ENCODE measurements at regions not wholly inside any gene's neighbourhood (a gene's known extent, or its start where the extent isn't known, plus 50 kb on each side); places are given as distances from the start of the nearest gene placed in this dataset.
"Not testable (repeated sequence)": the region's sequence is repeated elsewhere in the genome, so short reads cannot be mapped to it uniquely, and the experiment has no call there.

- TF ChIP-seq, protein P1, sequence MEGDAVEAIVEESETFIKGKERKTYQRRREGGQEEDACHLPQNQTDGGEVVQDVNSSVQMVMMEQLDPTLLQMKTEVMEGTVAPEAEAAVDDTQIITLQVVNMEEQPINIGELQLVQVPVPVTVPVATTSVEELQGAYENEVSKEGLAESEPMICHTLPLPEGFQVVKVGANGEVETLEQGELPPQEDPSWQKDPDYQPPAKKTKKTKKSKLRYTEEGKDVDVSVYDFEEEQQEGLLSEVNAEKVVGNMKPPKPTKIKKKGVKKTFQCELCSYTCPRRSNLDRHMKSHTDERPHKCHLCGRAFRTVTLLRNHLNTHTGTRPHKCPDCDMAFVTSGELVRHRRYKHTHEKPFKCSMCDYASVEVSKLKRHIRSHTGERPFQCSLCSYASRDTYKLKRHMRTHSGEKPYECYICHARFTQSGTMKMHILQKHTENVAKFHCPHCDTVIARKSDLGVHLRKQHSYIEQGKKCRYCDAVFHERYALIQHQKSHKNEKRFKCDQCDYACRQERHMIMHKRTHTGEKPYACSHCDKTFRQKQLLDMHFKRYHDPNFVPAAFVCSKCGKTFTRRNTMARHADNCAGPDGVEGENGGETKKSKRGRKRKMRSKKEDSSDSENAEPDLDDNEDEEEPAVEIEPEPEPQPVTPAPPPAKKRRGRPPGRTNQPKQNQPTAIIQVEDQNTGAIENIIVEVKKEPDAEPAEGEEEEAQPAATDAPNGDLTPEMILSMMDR (IDR thresholded peaks at IDR 0.05), result no peak
- intact Hi-C loops (cut with DNase I), result no loop called here
- Histone ChIP-seq H3K4me3 (no peak overlapping the region), H3K27ac (no peak overlapping the region), H3K27me3 (no peaks in the 10 kb centered on the region), H3K9me3 (no peaks in the 10 kb centered on the region), H3K4me1 (no peaks in the 10 kb centered on the region), H3K36me3 (no peaks in the 10 kb centered on the region)
- DNase-seq (no peak), ATAC-seq (no peak)
Observed at GRCh38 chr17:52986056-52986662, 827.6 kb upstream of the CA10 start.

DNA sequence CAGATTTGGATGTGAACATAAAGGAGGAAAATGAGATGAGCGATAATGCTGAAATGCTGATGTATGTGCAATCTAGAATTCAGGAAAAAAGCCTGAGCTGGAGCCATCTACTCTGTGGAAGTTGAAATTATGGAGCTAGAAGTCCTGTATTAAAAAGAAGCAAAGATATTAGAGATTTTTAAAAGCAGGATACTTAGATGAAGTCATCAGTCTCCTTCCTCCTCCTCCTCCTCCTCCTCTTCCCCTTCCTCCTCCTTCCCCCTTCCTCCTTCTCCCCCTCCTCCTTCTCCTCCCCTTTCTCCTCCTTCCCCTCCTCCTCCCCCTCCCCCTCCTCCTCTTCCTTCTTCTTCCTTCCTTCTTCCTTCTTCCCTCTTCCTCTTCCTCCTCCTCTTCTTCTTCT is 823.8 kb upstream of the CA10 start:
- no peak overlapping the region for H3K4me3 ChIP-seq
- TF ChIP-seq, protein P1 (IDR thresholded peaks at IDR 0.05), result no peak
- no peaks in the 10 kb centered on the region for H3K36me3 ChIP-seq
- no peak for ATAC-seq
- H3K27ac ChIP-seq, result no peak overlapping the region
- no peaks in the 10 kb centered on the region for H3K9me3 ChIP-seq
- DNase-seq, result no peak
- no peaks in the 10 kb centered on the region for H3K27me3 ChIP-seq
- intact Hi-C loops (cut with DNase I), result no loop called here
- H3K4me1 ChIP-seq, result no peaks in the 10 kb centered on the region

- intact Hi-C loops (cut with DNase I), result no loop called here
Observed at GRCh38 chr17:52979921-52980320, 821.4 kb upstream of the CA10 start.

DNA sequence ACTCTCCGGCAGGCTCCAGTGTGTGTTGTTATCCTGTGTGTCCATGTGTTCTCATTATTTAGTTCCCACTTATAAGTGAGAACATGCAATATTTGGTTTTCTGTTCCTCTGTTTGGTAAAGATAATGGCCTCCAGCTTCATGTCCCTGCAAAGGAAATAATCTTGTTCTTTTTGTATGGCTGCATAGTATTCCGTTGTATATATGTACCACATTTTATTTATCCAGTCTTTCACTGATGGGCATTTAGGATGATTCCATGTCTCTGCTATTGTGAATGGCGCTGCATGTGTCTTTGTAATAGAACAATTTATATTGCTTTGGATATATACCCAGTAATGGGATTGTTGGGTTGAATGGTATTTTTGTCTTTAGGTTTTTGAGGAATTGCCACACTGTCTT is 807.3 kb upstream of the CA10 start:
- intact Hi-C loops (cut with DNase I), result no loop called here
- no peak overlapping the region for H3K27ac ChIP-seq
- TF ChIP-seq, protein P1 (IDR thresholded peaks at IDR 0.05), result no peak
- H3K4me1 ChIP-seq, result no peaks in the 10 kb centered on the region
- H3K27me3 ChIP-seq, result no peaks in the 10 kb centered on the region
- DNase-seq, result no peak
- no peak overlapping the region for H3K4me3 ChIP-seq
- peaks cover 0 to 2% of the 10 kb centered on the region in 2 donors for H3K9me3 ChIP-seq
- no peaks in the 10 kb centered on the region for H3K36me3 ChIP-seq
- no peak for ATAC-seq

More at GRCh38 chr17:52979921-52980320, 821.4 kb upstream of the CA10 start:
- TF ChIP-seq, protein P1 (IDR thresholded peaks at IDR 0.05), result no peak
- Histone ChIP-seq H3K27me3 (no peaks in the 10 kb centered on the region), H3K9me3 (no peaks in the 10 kb centered on the region), H3K27ac (no peak overlapping the region), H3K4me3 (no peak overlapping the region), H3K36me3 (no peaks in the 10 kb centered on the region), H3K4me1 (no peaks in the 10 kb centered on the region)
- DNase-seq (no peak), ATAC-seq (no peak)

- H3K36me3 ChIP-seq; H3K4me3 ChIP-seq; H3K27me3 ChIP-seq; H3K9me3 ChIP-seq; ATAC-seq; H3K4me1 ChIP-seq; H3K27ac ChIP-seq; intact Hi-C loops (cut with DNase I): not testable (repeated sequence)
- DNase-seq, result peak in 1 of 4 donors; percentile 21
Observed at GRCh38 chr17:52961751-52962150, 803.2 kb upstream of the CA10 start.

DNA sequence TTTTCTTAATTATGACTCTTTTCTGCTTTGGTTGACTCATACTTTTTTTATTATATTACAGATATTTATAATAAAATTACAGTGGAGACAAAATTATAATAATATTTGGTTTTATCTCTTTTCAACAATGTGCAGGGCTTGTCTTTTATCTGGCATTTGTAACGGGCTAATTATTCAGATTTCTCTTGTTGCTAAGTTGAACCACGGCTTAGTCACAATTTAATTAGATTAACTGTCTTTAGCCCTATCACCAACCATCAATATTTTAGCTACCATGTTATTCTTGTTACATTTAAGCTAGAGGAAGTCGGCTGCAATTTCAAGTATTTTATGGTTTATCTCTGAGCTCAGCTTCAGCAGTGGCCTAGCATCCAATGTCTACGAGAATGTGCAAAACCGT is 798.9 kb upstream of the CA10 start:
- Histone ChIP-seq H3K36me3 (no peaks in the 10 kb centered on the region), H3K9me3 (peaks cover 0 to 2% of the 10 kb centered on the region in 2 donors), H3K27me3 (no peaks in the 10 kb centered on the region), H3K4me3 (no peak overlapping the region), H3K4me1 (no peaks in the 10 kb centered on the region), H3K27ac (no peak overlapping the region)
- DNase-seq, result no peak
- ATAC-seq, result no peak
- TF ChIP-seq, protein P1 (IDR thresholded peaks at IDR 0.05), result no peak
- intact Hi-C loops (cut with DNase I), result no loop called here

Measured in left lung (tissue), 4 donors.